ENCODE measurements at regions not wholly inside any gene's neighbourhood (a gene's known extent, or its start where the extent isn't known, plus 50 kb on each side); places are given as distances from the start of the nearest gene placed in this dataset.

- no peak for DNase-seq
These were observed 77.6 kb upstream of the RGS17 start for GRCh38 chr6:153208706-153209105.

- no peak for DNase-seq
These were observed 76.5 kb upstream of the RGS17 start for GRCh38 chr6:153207617-153208016.

- no peak for DNase-seq
These were observed 75.9 kb upstream of the RGS17 start for GRCh38 chr6:153207006-153207405.

GRCh38 chr6:153192943-153193885 lies 62.1 kb upstream of the RGS17 start:
- no peak for DNase-seq

GRCh38 chr6:153183925-153184324 lies 52.8 kb upstream of the RGS17 start:
- DNase-seq: no peak
